HepG2 (cell line): ENCODE measurements at regions not wholly inside any gene's neighbourhood (a gene's known extent, or its start where the extent isn't known, plus 50 kb on each side); places are given as distances from the start of the nearest gene placed in this dataset.

Source experiments
- ATAC-seq: fragments of 200-7000 bp; cut with Tn5 transposase; 3 replicates; pipeline ENCODE4 v1.9.1; 2020; ENCODE audit warnings: mild to moderate bottlenecking, moderate library complexity
- BruUV-seq: library from RNA; stranded (reverse); fragments of 400-500 nt; replicated peaks from 2 replicates; lab custom pipeline; 2021; lab: Mats Ljungman, UMichigan
- CTCF ChIA-PET: fragments of 300-600 bp; formaldehyde crosslinking; extraction: SDS; loops from one replicate; lab custom pipeline; 2021; ENCODE audit warnings: low total read pairs, inconsistent platforms, low intra/inter-chr PET ratio; lab: Yijun Ruan, JAX
- POLR2A ChIA-PET: fragments of 350-600 bp; sonication (Branson Sonifier 250); formaldehyde crosslinking; loops from one replicate; lab custom pipeline; 2020; ENCODE audit warnings: antibody characterized with exemption, inconsistent platforms; lab: Yijun Ruan, JAX
- DNase-seq: peaks from one replicate; pipeline ENCODE4 v3.0.0-alpha.2; 2015; ENCODE audit warnings: low spot score
- FAIRE-seq: peaks from 3 replicates; lab custom pipeline; 2011; peaks lifted over from hg19 to GRCh38; lab: Jason Lieb, UNC
- H2AFZ ChIP-seq: one replicate; pipeline ENCODE4 v1.6.1; 2011; ENCODE audit warnings: low read length, inconsistent platforms
- H3K27ac ChIP-seq: fragments of 300-600 bp; 3 replicates; pipeline ENCODE4 v1.8.0; 2011; ENCODE audit warnings: mixed run types, mild to moderate bottlenecking, mixed read lengths, low read length, inconsistent platforms; ENCODE audit not compliant: insufficient read depth; ENCODE audit errors: extremely low read length
- H3K27me3 ChIP-seq, 2 experiments: fragments of 200-600 bp in 1 of 2; 2 replicates in 1 of 2; 3 replicates in 1 of 2; pipeline versions ENCODE4 v1.6.0 to v1.8.0; 2011; ENCODE audit warnings: low read length in 2 of 2, mild to moderate bottlenecking in 2 of 2, moderate library complexity in 2 of 2, inconsistent platforms in 1 of 2; ENCODE audit not compliant: insufficient read depth in 2 of 2, control insufficient read depth in 1 of 2
- H3K36me3 ChIP-seq, 2 experiments: fragments of 200-600 bp in 1 of 2; replicated peaks in 1 of 2; 2 replicates in 1 of 2; 3 replicates in 1 of 2; pipeline versions ENCODE4 v1.5.1 to v1.8.0; 2011; ENCODE audit warnings: low read length in 2 of 2, inconsistent platforms in 1 of 2; ENCODE audit not compliant: insufficient read depth in 2 of 2, control insufficient read depth in 1 of 2
- H3K4me1 ChIP-seq: 2 replicates; pipeline ENCODE4 v1.5.1; 2012; ENCODE audit warnings: low read length, inconsistent platforms; ENCODE audit not compliant: insufficient read depth
- H3K4me2 ChIP-seq: 2 replicates; pipeline ENCODE4 v1.6.0; 2011; ENCODE audit warnings: low read depth, low read length, inconsistent platforms
- H3K4me3 ChIP-seq, 3 experiments: fragments of 200-600 bp in 1 of 3; sonication (generic), shearing (Covaris generic) in 1 of 3; replicated peaks in 1 of 3; 2 replicates each; pipeline ENCODE4 v1.5.1; 2011 to 2016; ENCODE audit warnings: low read length in 3 of 3, inconsistent platforms in 2 of 3, low read depth in 2 of 3, mild to moderate bottlenecking in 2 of 3, control low read depth in 1 of 3, mixed read lengths in 1 of 3; ENCODE audit not compliant: insufficient read depth in 1 of 3
- H3K79me2 ChIP-seq: one replicate; pipeline ENCODE4 v1.6.1; 2011; ENCODE audit warnings: low read length, inconsistent platforms; ENCODE audit not compliant: insufficient read depth
- H3K9ac ChIP-seq: 2 replicates; pipeline ENCODE4 v1.6.0; 2011; ENCODE audit warnings: mild to moderate bottlenecking, low read depth, low read length, inconsistent platforms; ENCODE audit not compliant: insufficient read depth
- H3K9me3 ChIP-seq: 2 replicates; pipeline ENCODE4 v1.5.1; 2012; ENCODE audit warnings: mild to moderate bottlenecking, low read length
- H4K20me1 ChIP-seq: 2 replicates; pipeline ENCODE4 v1.6.0; 2011; ENCODE audit warnings: inconsistent platforms, mild to moderate bottlenecking, low read length, moderate library complexity; ENCODE audit not compliant: insufficient read depth
- AKNA ChIP-seq: sonication (generic); formaldehyde crosslinking; IDR thresholded peaks from 2 replicates; pipeline ENCODE4 v1.4.0; 2020; ENCODE audit warnings: missing genetic modification reagents, borderline replicate concordance
- CREB3 ChIP-seq: sonication (generic); formaldehyde crosslinking; IDR thresholded peaks from 2 replicates; pipeline ENCODE4 v1.5.0; 2020; ENCODE audit warnings: missing genetic modification reagents
- GMEB1 ChIP-seq: sonication (generic); formaldehyde crosslinking; IDR thresholded peaks from 2 replicates; pipeline ENCODE4 v1.5.1; 2020; ENCODE audit warnings: missing genetic modification reagents, mild to moderate bottlenecking, borderline replicate concordance
- HNF4G ChIP-seq, 2 experiments: sonication (generic) in 1 of 2; formaldehyde crosslinking in 1 of 2; IDR thresholded peaks; 2 replicates each; pipeline versions ENCODE4 v1.4.0 to v1.6.1; 2011 to 2020; ENCODE audit warnings: borderline replicate concordance in 2 of 2, low read depth in 2 of 2, mild to moderate bottlenecking in 2 of 2, low read length in 1 of 2, missing genetic modification reagents in 1 of 2, moderate library complexity in 1 of 2
- IRF2 ChIP-seq: IDR thresholded peaks from 2 replicates; pipeline ENCODE4 v1.6.1; 2018; ENCODE audit warnings: missing genetic modification reagents, missing compliant biosample characterization
- LCORL ChIP-seq, 2 experiments: fragments of 450-650 bp in 1 of 2; sonication (generic) in 1 of 2; formaldehyde crosslinking in 1 of 2; IDR thresholded peaks; 2 replicates each; pipeline versions ENCODE4 v1.5.0 to v1.6.1; 2017 to 2020; ENCODE audit warnings: antibody characterized with exemption in 1 of 2, missing genetic modification reagents in 1 of 2
- NFKBIZ ChIP-seq: IDR thresholded peaks from 2 replicates; pipeline ENCODE4 v1.6.1; 2018; ENCODE audit warnings: missing genetic modification reagents, missing compliant biosample characterization
- ZKSCAN8 ChIP-seq: IDR thresholded peaks from 2 replicates; pipeline ENCODE4 v1.6.1; 2016; ENCODE audit warnings: borderline replicate concordance, missing genetic modification reagents, missing compliant biosample characterization
- ZNF672 ChIP-seq: sonication (generic); formaldehyde crosslinking; IDR thresholded peaks from 2 replicates; pipeline ENCODE4 v1.8.1; 2022; ENCODE audit warnings: missing genetic modification reagents
- ZNF800 ChIP-seq: sonication (generic); formaldehyde crosslinking; IDR thresholded peaks from 2 replicates; pipeline ENCODE4 v1.4.0; 2020; ENCODE audit warnings: missing genetic modification reagents
- WGBS: methylation state at CpG from one replicate; pipeline ENCODE4 v1.1.6; 2017; ENCODE audit warnings: low lambda C conversion rate; 5-methylcytosine and 5-hydroxymethylcytosine counted together
- in situ Hi-C: cut with HindIII; loops from 2 replicates; pipeline ENCODE4 v1.10.0; 2017; ENCODE audit warnings: low pct_unique_long_range_greater_than_20kb; ENCODE audit not compliant: extremely low pct_ligation_motif_present
- intact Hi-C: fragments of 100-400 bp; cut with micrococcal nuclease; formaldehyde crosslinking; loops from one replicate; pipeline ENCODE4 v1.10.0; 2022; ENCODE audit not compliant: unreplicated experiment

GRCh38 chr17:55661963-55662834, 60.5 kb downstream of the TMEM100 start:
- no peak overlapping the region for H3K4me2 ChIP-seq
- H3K36me3 ChIP-seq = no peaks in the 10 kb centered on the region
- no peaks in the 10 kb centered on the region for H3K79me2 ChIP-seq
- no peak overlapping the region for H3K27ac ChIP-seq
- H3K9me3 ChIP-seq = no peaks in the 10 kb centered on the region
- H4K20me1 ChIP-seq = no peaks in the 10 kb centered on the region
- DNase-seq (no peak), ATAC-seq (no peak), FAIRE-seq (peak; percentile 15)
- H3K9ac ChIP-seq = no peak overlapping the region
- H3K4me1 ChIP-seq = no peaks in the 10 kb centered on the region
- intact Hi-C loops = no loop called here
- peaks cover 0 to 6% of the 10 kb centered on the region in 2 experiments; a peak in 2 of 5 replicates for H3K27me3 ChIP-seq
- 23% methylated on average over 10 of the region's 10 CpGs for WGBS
- POLR2A ChIA-PET = no interaction called here
- BruUV-seq = no TSS peak
- no peak overlapping the region for H3K4me3 ChIP-seq
- H2AFZ ChIP-seq = no peak overlapping the region
- CTCF ChIA-PET = no interaction called here
- in situ Hi-C loops = no loop called here
- TF ChIP-seq ZNF672 (CRISPR knock-in tag) = no peak
- no peak for TF ChIP-seq AKNA (CRISPR knock-in tag)
- no peak for TF ChIP-seq GMEB1 (CRISPR knock-in tag)
- TF ChIP-seq NFKBIZ (CRISPR knock-in tag) = no peak
- no peak for TF ChIP-seq IRF2 (CRISPR knock-in tag)
- no peak for TF ChIP-seq ZKSCAN8 (CRISPR knock-in tag)
- TF ChIP-seq ZNF800 = no peak
- TF ChIP-seq CREB3 = no peak
- TF ChIP-seq LCORL (IDR thresholded peaks at IDR 0.05) = no peak
- TF ChIP-seq LCORL (CRISPR knock-in tag; IDR thresholded peaks at IDR 0.05) = no peak
- no peak for TF ChIP-seq HNF4G (IDR thresholded peaks at IDR 0.05; ENCODE audit: borderline replicate concordance, low read depth, low read length)
- TF ChIP-seq HNF4G (CRISPR knock-in tag; IDR thresholded peaks at IDR 0.05; ENCODE audit: borderline replicate concordance, low read depth) = no peak
